HG03571 (cell line): ENCODE measurements at regions not wholly inside any gene's neighbourhood (a gene's known extent, or its start where the extent isn't known, plus 50 kb on each side); places are given as distances from the start of the nearest gene placed in this dataset.
"Not testable (repeated sequence)": the region's sequence is repeated elsewhere in the genome, so short reads cannot be mapped to it uniquely, and the experiment has no call there.

Source experiments
- ATAC-seq: cut with Tn5 transposase; IDR thresholded peaks from one replicate; pipeline ENCODE4 v1.9.1; 2021; ENCODE audit not compliant: unreplicated experiment

GRCh38 chr10:120047926-120048325 is 155.4 kb downstream of the SEC23IP start:
- ATAC-seq, result no peak

DNA sequence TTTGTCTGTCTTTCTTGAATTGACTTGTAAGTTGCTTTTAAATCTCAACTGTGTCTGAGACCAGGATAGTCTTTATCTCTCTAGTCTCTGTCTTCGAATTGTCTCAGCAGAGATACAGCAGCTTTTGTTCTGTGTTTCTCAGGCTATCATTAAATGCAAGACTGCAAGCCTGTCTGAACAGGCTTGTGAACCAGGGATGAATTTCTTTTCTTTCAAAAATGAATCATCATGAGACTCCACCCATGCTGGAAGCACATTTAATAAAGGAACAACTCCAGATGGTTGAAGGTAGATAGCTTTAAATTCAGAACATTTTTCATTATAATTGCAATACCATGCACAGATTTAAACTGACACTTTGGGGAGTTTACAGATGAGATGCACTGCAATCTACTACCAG is 155.9 kb downstream of the SEC23IP start:
- no peak for ATAC-seq

DNA sequence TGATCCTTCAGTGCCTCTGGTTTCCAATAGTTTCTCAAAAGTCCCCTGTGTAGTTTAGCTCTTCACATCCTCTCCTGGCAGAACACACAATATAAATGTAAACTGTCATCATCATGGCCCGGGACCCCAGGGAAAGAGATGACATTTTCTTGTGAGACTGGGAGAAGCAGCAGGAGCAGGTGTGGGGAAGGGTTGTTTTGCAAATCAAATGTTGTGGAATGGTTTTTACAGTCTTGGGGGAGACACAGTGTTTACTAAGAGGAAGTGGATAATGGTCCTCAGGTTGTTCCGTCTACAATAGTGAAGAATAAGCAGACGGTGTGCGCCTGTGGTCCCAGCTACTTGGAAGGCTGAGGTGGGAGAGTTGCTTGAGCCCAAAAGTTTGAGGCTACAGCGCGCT is 159.1 kb downstream of the SEC23IP start:
- no peak for ATAC-seq

- ATAC-seq, result no peak
Measured at GRCh38 chr10:120052964-120053702, 160.6 kb downstream of the SEC23IP start.

DNA sequence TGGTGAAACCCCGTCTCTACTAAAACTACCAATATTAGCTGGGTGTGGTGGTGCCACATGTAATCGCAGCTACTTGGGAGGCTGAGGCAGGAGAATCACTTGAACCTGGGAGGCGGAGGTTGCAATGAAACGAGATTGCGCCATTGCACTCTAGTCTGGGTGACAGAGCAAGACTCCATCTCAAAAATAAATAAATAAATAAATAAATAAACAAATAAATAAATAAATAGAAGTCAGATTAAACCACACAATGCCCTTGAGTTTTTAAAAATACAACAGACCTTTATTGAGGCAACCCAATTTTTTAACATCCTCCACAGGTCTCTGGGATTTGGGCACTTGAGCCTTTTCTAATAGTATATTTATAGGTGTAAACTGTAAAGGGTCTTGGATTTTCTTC is 167.3 kb downstream of the SEC23IP start:
- ATAC-seq, result not testable (repeated sequence)

GRCh38 chr10:120067427-120067826 is 174.9 kb downstream of the SEC23IP start:
- ATAC-seq, result no peak

DNA sequence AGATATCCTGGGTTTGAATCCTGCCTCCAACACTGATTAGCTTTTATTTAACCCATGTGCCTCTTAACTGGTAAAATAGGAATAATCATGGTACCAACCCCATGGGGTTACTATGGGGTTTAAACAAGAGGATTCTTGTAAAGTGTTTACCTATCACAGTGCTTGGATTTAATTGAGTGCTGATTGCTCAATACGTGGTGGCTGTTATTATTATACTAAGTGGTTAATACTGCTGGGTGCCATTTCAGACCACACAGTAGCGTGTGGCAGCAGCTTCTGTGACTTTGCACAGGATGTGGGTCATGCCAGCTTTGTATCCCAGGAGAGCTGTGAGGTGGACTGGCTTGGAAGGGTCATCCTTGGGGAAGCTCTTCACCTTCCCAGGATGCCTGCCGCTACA is 177.2 kb downstream of the SEC23IP start:
- ATAC-seq, result no peak

- no peak for ATAC-seq
Measured at GRCh38 chr10:120075349-120075748, 182.8 kb downstream of the SEC23IP start.

- no peak for ATAC-seq
Measured at GRCh38 chr10:120076996-120077706, 184.6 kb downstream of the SEC23IP start.

GRCh38 chr10:120077707-120078492 is 185.4 kb downstream of the SEC23IP start:
- ATAC-seq, result no peak

DNA sequence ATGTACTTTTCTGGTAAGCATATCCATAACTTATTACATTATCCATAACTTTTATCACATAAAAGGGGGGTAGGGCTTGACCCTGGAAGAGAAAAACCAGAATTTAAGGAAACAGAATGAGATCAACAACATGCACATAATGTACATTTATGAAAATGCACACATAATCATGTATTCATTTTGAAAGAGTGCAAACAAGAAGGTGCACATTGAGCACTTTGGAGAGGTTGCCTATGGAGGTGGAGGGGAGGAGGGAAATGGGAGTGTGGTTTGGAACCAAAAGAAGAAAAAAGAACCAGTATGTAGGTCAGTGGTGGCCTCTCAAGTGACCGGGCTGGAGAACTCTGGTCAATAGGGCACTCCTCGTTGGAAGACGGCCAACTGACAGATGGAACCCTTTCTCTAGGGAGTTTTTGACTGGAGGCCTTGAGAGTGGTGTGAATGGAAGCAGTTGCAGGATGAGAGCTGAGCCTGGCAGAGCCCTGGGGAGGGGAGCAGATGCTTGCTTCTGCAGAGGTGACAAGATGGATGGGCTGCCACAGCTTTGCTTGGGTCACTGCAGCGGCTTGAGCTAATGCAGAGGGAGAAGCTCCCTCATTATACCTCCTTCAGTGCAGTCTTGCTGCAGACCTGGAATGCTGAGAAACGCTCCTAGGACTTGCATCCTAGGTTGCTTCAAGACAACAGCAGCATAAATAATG is 192.7 kb downstream of the SEC23IP start:
- no peak for ATAC-seq

DNA sequence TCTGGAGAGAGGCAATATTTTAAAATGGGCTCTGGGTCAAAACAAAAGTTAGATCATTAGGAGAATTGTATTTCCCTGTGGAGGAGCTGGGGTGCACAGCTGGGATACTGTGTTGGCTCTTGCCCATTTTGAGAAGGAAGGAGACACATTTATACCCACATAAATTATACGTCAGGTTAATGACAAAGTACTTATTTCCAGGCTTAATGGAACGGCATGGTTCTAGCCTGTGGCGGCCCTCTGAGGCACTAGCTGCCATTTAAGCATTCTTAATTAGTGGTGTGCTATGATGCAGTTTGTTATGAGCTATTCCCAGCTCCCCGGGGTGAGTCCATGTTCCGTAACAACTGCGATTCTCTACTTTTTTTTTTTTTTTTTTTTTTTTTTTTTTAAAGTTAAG is 193.5 kb downstream of the SEC23IP start:
- no peak for ATAC-seq

- ATAC-seq, result no peak
Measured at GRCh38 chr10:120087109-120087508, 194.6 kb downstream of the SEC23IP start.

DNA sequence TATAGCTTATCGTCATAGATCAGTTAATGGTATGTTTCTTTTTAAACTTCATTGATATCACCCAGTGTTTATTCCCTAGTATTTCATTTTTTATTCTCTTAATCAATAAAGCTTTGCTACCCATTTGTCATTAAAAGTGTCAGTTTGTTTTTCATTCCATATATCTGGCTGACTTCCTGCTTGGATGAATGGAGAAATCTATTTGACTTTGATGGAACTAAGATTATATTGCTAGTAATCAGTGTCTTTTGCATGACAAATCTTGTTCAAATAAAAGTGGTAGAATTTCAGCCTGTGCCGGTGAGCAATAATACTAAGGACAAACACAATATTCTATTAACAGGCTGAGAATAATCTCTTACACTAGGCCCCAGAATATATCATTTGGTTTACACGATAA is 203.3 kb downstream of the SEC23IP start:
- ATAC-seq, result no peak

GRCh38 chr10:120097766-120098165 is 205.2 kb downstream of the SEC23IP start:
- ATAC-seq, result no peak

DNA sequence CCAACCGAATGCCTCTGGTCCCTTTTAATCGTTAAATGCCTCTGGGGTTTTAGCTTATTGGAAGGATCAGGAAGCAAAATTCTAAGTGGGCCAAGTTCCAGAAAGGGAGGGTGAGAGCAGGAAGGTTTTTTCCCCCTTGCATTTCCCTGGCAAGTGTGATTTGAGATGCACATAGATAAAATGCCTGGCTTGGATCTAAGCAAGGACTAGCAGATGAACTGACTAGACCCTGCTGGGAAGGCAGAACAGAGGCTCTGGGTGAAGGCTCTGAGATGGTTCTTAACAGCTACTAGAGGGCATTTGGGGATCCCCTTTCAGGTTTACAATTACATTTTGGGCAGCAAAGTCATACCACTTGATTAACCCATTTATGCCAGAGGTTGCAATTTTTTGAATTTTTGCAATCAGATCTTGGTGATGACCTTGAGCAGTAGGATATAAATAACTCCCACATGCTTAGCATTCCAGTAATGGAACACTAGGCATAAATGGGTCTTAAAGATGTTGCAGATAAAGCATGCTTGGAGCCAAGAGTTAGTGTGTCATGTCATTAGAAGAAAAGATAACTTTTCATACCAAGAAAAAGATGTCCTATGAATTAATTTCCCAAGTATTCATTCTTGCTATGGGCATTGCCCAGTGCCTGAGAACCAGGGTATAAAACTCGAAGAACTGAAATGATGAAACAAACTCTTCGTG is 205.9 kb downstream of the SEC23IP start:
- ATAC-seq, result no peak

GRCh38 chr10:120103738-120104560 is 211.4 kb downstream of the SEC23IP start:
- ATAC-seq, result no peak

GRCh38 chr10:120105001-120105400 is 212.5 kb downstream of the SEC23IP start:
- ATAC-seq, result no peak

DNA sequence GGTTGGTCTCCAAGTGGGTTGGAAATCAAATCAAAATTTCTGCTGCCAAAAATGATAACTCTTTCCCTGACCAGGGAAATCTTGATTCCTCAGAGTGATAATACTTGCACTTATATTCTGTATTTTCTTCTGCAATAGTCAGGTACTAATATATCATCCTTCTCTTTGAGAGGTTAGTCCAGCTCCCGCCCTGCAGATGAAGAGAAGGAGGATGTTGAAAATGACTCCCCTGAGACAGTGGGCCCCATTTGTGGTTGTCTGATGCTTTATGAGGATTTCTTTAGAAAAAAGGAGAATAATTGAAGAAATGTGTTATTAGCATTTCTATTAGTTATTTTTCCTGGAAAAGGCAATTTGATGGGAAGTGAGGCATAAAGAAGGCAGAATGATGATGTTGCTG is 213.0 kb downstream of the SEC23IP start:
- no peak for ATAC-seq

GRCh38 chr10:120108916-120109315 is 216.4 kb downstream of the SEC23IP start:
- ATAC-seq, result no peak
